Ishikawa (cell line): ENCODE measurements at regions not wholly inside any gene's neighbourhood (a gene's known extent, or its start where the extent isn't known, plus 50 kb on each side); places are given as distances from the start of the nearest gene placed in this dataset.

Source experiments
- CEBPB ChIP-seq: IDR thresholded peaks from 2 replicates; pipeline ENCODE4 v1.6.1; 2012
- FOXM1 ChIP-seq: IDR thresholded peaks from 2 replicates; pipeline ENCODE4 v1.6.1; 2012; ENCODE audit warnings: low read depth, borderline replicate concordance
- NFIC ChIP-seq: IDR thresholded peaks from 2 replicates; pipeline ENCODE4 v1.6.1; 2012
- RAD21 ChIP-seq: IDR thresholded peaks from 2 replicates; pipeline ENCODE4 v1.6.1; 2012; ENCODE audit warnings: low read depth
- REST ChIP-seq: IDR thresholded peaks from 2 replicates; pipeline ENCODE4 v1.6.1; 2012; ENCODE audit warnings: low read depth, mild to moderate bottlenecking
- TAF1 ChIP-seq: IDR thresholded peaks from 2 replicates; pipeline ENCODE4 v1.6.1; 2012; ENCODE audit warnings: low read depth, mild to moderate bottlenecking

- no peak for TF ChIP-seq TAF1
- no peak for TF ChIP-seq RAD21
- TF ChIP-seq CEBPB, result no peak
- no peak for TF ChIP-seq REST
- no peak for TF ChIP-seq FOXM1
- no peak for TF ChIP-seq NFIC
Observed at GRCh38 chr2:226578373-226578772, 221.2 kb downstream of the IRS1 start.
